Inflammatory macrophage treated with lipopolysaccharide for 4 hours (primary cell): ENCODE measurements at regions not wholly inside any gene's neighbourhood (a gene's known extent, or its start where the extent isn't known, plus 50 kb on each side); places are given as distances from the start of the nearest gene placed in this dataset.

ENCODE experiments used
- DNase-seq: peaks from one replicate; pipeline ENCODE4 v3.0.0-alpha.2; 2020

DNA sequence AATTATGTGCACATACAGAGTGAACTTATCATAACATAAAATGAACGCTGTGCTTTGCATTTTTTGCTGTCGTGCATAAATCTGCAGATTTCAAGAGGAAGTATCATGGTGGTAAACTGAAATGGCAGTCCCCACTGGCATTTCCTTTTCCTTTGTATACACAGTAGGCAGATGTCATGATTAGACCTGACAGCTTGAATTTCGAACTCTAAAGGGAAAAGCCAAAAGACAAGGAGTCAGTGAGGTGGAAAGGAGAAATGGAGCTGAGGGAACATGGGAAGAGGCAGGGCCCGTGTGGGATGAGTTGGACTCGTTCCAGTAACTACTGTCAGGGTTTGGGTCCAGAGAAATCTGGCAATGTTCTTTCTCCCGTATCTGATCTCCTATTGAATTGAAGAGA lies 454.1 kb upstream of the SGCG start:
- no peak for DNase-seq

DNA sequence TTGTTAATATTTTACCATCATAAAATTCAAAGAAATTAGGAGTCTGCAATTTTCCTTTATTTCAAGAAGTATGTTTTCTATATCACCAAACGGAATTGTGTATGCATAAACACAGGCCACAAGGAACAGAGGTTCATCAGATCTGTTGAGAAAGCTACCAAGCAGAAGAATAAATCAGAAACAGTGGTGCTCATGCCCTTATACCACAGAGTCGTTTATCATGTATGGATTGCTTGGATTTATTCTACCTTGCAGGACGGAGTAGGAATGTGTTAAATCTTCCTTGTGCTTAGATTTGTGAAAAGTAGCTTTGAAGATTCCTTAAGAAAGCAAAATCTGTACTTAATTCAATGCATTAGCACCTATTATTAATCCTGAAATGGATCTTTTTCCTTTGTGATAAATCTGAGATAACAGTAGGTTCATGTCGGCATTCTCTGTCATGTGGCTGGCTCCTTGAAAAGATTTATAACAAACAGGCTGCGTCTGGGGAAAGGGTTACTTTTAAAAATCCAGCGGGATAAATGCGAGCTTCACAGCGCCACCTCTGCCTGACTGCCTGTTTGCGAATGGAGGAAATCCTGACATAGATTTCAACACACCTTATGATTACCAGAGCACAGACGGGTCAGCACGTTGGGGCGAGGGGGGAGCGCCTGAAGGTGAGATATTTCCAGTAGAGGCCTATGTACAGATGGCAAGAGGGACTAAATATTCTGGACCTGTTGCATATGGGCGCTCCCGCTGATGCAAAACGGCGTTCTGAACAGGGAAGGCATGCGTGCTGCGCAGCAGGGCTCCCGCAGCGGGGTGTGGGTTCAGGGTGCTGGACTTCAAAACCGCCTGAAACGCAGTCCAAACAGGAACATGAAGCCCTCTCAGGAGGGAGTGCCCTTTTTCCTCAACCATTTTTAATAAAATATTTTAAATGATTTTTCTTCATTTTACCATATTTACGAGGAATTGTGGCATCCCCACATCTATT lies 445.5 kb upstream of the SGCG start:
- DNase-seq = no peak

DNA sequence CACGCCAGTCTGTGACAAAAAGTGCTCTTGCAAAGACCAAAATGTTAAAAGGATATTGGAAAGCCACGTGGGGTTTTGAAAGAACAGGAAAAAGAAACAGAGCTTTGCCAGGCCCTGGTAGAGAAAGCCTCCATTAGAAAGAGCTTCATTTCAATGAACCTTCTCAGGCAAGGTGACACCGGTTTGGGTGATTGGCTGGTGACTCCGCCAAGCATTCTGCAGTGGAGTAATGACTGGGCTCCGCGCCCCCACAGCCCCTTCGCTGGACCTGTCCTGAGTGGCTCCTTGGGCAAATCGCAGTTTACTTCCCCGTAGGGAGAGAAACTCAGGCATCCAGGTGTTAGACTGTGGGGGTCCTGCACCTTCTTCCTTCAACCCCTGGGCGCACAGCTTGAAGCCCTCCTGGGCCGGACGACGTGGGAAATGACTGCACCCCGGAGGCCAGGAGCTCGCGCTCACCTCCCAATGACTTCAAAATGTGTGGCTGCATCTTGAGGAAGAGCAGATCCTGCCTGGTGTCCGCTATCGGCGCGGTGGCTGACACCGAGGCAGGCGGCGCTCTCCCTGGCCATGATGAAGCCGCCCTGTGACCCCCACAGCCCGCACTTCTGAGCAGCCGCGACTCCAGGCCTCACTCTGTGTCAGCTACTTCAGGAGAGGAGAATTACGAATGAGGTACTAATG lies 444.6 kb upstream of the SGCG start:
- no peak for DNase-seq

DNA sequence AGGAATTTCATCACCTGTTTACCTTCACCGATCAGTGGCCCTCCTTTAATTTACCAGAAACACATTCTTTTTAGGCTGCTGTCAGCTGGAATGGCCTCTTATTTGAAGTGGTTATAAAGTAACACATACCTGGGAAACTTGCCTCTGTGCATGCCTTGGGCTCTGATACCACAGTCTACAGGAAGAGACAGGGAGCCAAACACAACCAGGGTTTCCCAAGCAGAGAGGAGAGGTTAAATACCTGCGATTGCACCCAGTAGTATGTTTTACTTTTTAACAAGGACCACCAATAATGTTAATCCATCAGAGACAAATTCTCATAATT lies 444.0 kb upstream of the SGCG start:
- no peak for DNase-seq

DNA sequence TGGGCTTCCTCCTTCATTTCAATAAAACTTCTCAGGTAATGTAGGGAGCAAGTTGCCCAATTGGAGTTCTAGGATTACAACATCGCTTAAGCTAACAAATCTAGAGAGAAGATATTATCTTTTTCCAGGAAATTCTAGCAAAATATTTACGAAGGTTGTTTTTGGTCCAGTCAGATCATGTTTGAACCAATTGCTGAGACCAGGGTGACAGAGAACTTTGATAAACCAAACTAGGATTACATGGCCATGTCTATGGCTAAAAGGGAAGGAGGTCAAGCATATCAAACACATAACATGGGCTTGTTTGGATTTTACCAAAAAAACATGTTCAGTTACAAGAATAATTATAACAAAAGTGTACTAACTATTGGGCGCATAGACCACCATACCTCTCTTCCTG lies 442.4 kb upstream of the SGCG start:
- no peak for DNase-seq

DNA sequence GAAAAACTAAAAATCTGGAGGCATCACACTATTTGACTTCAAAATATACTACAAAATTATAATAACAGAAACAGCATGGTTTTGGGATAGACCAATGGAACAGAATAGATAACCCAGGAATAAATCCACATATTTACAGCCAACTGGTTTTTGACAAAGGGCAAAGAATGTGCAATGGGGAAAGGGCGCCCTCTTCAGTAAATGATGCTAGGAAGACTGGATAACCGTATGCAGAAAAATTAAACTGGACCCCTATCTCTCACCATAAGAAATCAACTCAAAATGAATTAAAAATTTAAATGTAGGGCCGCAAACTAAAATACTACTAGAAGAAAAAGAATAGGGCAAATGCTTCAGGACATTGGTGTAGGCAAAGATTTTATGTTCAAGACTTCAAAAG lies 440.5 kb upstream of the SGCG start:
- no peak for DNase-seq

DNA sequence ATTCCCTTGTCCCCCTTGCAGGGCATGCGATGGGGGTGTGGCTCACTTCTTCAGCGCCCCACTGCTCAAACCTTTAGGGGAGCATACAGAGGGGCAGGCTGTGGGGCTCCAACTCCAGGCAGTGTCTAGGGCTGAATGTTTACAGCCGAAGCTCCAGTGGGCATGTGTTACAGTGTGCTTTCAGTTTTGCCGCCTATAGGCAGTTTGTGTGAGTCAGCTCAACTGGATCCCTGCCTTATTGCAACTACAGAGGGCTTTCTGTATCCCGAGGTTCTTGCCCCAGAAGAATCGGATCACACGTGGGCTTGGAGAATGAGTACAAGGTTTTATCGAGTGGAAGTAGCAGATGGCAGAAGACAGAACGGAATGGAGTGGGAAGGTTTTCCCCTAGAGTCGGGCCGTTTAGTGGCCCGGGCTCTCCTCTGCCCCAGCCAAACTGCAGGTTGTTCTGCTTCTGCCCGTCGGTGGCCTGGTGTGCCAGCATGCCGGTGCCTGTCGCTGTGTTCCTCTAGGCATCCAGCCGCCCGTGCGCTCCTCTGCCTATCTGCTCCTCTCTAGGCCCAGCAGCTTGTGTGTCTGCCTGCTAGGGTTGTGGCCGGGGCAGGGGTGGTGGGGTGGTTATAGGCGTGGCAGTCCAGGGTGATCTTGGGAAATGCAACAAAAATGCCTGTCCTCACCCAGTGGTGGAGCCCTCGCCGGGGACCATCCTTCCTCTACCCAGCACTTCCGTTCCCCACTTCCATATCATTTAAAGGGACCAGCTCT lies 435.9 kb upstream of the SGCG start:
- DNase-seq = no peak

DNA sequence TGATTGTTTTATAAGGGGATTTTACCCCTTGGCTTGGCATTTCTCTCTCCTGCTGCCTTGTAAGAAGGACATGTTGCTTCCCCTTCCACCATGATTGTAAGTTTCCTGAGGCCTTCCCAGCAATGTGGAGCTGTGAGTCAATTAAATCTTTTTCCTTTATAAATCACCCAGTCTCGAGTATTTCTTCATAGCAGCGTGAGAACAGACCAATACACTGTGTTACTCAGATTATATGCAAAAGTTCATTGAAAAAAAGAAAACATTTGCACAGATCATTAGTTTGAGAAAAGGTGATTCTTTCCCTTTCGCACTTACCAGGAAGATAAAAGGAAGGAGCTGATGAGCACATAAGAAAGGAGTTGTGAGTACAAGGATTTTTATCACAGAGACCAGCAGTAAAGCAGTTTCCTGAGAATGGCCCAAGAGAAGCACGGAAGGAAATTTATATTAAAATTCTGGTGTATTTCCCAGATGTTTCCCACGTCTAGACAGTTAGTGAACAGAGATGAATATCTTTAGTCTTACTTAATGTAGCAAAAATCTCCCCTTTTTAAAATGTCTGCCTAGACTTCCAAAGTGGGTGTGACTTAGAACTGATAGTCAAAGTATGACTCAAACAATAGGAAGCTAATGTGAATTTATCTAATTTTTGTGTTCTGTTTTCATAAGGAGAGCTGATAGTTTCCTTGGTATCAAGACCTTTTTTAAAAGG lies 431.8 kb upstream of the SGCG start:
- no peak for DNase-seq

DNA sequence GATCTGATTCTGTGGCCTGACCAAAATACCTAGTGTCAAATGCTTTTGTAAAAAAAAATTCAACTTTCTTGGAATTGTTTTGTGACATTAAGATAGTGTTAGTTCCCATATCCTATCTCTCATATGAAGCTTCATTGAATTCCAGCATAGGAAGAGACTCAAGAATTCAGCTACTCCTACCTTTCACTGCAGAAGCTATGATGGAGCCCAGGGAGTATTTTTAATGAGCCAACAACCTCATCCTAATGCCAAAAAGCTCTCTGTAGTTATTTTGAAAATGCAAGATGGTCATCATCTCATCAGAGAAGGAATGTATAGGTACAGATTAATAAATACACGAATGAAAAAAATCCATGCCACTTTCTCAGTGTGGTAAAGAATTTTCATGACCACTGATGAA lies 431.2 kb upstream of the SGCG start:
- no peak for DNase-seq

DNA sequence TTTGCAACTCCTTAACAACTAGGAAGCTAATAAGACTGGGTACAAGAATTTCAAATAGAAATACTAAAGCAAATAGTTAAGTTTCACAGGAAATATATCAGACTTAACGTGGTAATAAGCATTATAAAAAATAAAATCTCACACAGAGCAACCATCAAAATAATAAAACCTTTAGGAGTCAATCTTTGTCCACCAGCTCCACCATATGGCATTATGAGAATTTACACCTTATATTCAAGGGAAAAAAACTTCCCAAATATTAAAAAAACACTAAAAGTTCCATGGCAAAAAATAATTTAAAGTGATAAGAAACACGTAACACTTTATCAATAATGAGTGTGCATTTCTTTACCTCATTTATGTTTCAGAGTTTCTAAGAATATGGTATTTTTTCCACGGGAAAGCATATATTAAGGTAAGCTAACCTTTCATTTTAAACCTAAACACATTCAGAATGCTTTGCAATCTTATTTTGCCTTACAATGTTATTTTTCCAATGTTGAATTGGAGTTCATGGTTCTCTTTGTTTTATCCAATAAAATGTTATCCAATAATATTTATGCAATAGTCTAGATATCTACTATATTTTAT lies 423.2 kb upstream of the SGCG start:
- DNase-seq = no peak

DNA sequence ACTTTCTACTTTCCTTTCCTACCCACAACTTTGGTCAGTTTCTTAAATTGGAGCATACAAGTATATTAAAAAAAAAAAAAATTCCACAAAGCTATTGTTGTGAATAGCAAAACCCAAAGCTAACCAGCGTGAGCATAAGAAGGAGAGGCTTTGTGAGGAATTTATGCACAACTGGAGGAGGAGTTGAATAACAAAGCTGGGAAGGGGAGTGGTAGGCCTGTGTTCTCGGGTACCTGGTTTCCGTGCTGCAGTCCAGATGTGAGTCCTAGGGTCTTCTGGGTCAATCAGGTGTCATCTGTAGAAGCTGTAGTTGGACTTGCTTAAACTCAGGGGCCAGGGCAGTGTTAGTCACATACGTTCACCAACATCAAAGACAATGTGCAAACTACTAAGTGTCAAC lies 422.5 kb upstream of the SGCG start:
- DNase-seq = no peak

DNA sequence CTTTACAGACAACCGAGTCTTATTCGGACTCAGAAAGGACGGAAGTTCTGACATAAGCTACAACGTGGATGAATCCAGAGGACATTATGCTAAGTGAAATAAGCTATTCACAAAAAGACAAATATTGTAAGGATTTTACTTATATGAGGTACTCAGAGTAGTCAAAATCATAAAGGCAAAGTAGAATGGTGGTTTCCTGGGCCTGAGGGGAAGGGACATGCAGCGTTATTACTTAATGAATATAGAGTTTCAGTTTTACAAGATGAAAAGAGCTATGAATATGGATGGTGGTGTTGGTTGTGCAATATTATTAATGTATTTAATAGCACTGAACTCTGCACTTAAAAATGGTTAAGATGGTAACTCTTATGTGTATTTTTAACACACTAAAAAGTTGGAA lies 419.1 kb upstream of the SGCG start:
- no peak for DNase-seq

DNA sequence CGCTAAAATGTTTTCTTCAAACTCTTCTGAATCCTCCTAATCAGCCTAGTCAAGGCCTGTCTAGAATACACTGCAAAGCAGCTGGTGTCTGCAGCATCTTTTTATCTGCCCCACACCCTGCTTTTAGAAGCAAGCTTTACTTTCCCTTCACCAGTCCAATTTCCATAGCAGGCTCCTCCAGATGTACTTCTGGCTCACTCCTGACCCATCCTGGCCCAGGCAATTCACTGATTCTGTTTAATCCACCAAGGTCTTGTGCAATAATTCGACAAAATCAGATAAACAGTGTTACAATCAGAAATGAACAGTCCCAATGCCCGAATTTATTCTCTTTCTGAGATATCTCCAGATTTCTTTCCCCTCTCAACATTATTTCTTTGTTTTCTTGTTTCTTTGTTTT lies 415.2 kb upstream of the SGCG start:
- no peak for DNase-seq

DNA sequence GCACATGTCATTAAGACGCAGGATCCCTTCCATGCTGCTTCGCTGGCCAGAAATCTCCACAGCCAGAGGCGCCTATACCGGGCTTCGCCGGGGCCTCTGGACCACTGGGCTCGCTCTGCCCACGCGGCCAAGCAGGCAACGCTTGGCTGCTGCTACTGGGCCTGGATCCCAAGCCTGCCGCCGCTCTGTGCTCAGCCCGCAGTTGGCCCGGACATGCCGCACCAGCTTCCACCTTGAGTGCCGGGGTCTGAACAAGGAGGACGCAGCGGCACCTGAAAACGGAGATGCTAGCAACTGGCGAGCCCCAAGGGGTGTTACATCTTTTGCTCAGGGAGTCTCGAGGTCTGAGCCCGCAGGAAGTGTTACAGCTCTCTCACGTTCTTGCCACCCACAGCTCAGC lies 409.9 kb upstream of the SGCG start:
- no peak for DNase-seq

DNA sequence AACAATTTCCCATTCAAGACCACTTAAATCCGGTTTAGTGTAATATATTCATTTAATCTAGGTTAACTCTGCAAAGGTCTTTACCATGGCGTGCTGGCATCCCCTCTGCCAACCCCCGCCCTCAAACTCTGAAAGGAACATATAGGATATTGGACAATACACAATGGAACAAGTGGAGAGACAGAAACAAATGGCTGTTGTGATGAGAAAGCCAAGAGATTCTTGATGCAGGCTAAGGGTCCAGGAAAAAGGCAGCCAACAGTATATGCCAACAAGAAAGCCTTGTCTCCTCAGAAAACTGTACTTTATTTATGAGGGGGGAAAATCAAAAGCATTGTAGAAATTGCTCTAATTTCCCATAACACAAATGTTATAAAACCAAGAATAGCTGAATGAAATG lies 407.3 kb upstream of the SGCG start:
- DNase-seq = no peak

DNA sequence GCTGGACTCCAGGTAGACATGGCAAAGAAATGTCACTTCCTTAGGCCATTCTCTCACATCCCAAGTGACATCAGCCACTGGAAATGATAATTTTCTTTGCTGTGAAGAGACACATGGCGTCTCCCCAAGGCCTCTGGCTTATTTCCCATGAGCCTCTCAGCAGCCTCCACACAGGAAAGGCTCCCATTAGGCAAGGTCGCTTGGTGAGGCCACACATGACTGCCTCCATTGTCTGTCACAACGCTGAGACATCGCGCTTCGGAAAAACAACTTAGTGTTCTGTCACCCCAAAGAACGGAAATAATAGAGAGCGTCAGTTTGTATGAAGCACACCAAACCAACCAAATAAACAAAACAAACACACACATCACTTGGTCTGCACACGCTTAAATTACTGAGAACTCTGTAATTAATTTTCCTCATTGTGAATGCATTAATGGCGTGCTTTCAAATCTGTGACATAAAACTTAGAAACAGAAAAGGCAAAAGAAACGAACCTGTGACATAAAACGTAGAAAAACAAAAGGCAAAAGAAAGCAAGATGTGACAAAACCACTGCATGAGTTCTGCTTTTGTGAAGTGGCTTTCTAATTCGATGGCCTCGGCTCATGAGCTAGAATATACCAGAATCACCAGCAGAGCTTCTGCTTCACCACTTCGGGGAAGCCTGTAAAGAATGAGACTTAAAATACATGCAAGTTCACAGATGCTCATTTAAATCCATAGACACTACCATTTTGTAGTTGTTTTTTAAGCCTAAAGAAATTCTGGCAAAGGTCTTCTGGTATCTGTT lies 404.2 kb upstream of the SGCG start:
- DNase-seq = no peak

DNA sequence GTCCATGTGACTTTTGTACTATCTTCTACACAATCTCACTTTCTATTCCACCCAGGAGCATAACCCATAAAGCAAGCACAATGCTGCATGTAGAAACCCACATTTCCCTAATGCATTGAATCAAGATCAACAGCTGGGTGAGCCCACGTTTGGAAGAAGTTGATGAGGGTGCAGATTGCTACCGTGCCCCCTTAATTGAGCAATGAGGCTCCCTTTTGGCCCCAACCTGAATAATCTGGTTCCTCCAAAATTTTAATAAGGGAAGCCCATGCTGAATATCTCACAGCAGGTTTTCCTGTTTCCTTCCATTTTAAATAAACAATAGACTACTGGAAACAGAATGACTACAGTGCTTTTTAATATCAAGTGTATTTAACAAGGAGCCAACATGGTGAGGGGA lies 403.6 kb upstream of the SGCG start:
- DNase-seq = no peak

DNA sequence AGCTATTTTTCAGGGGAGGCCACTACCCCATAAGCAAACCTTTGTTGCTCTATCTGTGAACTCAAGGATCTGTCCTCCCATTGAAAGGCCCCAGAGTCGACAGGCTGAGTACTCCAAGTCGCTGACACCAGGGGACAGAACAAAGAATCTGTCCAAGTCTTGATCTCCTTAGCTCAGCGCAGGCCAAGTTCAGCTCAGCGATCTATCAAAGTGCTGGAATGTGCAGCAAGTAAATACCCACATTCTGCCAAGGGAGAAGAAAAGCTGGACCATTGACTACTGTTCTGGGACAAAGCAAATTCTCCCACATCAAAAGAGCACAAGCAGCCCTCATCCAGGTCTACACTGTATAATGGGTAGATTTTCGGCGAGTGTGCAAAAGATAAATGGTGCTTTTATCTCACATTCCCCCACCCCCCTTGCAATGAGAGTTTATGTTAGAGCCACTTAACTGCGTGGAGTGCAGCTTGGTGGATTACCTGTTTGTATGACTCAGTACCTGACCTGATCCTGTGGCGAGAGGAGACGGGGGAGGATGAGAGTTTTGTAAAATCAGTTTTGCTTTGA lies 391.7 kb upstream of the SGCG start:
- no peak for DNase-seq

DNA sequence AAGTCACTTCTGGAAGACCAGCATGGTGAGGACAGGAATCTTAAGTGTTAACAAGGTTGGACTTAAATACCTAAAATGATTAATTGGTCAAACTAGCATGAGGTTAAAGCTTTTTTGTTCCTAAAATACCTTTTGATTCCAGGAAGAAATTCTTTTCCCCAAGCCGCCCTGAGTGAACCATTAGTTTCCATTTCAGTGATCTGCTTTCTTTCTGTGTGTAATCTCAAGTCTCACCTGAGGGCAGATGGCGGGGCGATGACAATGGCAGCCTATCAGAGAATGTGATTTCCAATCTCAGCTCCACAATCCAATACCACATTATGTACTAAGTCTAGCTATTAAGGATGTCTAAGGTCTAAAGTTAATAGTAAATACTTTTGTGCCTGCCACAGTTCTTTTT lies 390.9 kb upstream of the SGCG start:
- no peak for DNase-seq

DNA sequence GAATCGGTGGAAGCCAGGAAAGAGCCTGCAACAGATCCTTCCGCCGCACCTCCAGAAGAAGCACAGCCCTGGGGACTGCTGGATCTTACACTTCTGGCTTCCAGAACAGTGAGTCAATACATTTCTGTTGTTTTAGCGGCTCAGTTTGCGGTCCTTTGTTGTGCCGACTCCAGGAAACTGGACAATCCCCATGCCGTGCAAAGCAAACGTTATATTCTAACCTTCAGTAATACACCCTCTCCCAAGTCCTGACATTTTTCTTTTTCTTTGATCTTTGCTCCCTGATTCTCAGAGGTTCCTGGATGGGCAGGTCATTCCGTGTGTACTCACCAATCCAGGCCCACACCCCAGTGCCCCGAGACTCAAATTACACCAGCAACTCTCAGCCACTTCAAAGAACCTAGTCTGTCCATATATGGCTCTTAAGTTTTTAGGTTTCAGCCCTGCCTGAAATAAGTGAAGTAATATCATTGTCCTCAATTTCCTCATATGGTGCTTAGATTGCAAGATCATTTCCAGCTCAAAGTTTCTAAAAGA lies 387.1 kb upstream of the SGCG start:
- DNase-seq = peak; percentile 17
